ENCODE measurements at regions not wholly inside any gene's neighbourhood (a gene's known extent, or its start where the extent isn't known, plus 50 kb on each side); places are given as distances from the start of the nearest gene placed in this dataset.

GRCh38 chr3:107969994-107970819, 120.6 kb downstream of the CD47 start:
- peak; percentile 47 for DNase-seq (ENCODE audit: low read depth)

GRCh38 chr3:107969525-107969924, 121.3 kb downstream of the CD47 start:
- DNase-seq (ENCODE audit: low read depth): no peak

- peak; percentile 6 for DNase-seq (ENCODE audit: low read depth)
Observed at GRCh38 chr3:107966276-107966675, 124.6 kb downstream of the CD47 start.

DNA sequence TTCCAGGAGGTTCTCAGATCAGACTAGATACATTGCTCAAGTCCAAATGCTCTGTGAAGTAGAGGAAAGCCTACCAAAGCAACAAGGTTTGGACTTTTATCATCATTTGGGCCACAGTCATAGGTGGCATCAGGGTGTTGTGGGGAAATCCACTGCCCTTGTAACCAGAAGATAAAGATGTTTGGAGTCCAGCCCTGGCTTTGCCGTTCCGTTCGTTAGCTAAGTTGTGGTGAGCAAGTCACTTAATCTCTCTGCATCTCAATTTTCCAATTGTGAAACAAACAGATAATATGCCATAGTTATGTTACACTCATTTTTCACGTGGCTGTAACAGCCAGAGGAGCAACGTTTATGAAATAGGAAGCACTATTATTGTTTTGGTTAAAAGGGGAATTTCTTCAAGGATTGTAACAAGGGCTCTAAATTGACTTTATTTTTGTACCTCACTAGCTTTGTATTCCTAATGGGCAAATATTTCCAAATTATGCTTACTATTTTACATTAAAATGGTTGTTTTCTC, 125.6 kb downstream of the CD47 start:
- DNase-seq (ENCODE audit: low read depth): no peak

DNA sequence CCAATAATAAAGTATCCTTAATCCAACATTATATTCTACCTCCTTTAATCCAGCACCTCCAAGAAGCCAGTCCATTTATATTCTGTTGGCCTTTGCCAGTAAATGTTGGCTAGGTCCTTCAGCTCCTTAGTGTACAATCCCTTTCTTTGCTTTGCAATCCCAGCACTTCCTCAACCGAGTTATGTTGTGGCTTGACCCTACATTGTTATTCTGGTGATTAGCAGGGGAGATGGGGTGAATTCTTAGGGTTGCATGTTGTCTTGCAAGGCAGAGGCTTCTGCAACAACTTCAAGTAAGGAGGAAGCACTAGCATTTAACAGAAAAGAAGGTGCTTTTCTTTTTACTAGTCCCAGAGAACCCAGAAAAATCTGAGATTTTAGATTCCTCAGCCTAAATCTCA, 127.2 kb downstream of the CD47 start:
- DNase-seq (ENCODE audit: low read depth): peak; percentile 6

DNA sequence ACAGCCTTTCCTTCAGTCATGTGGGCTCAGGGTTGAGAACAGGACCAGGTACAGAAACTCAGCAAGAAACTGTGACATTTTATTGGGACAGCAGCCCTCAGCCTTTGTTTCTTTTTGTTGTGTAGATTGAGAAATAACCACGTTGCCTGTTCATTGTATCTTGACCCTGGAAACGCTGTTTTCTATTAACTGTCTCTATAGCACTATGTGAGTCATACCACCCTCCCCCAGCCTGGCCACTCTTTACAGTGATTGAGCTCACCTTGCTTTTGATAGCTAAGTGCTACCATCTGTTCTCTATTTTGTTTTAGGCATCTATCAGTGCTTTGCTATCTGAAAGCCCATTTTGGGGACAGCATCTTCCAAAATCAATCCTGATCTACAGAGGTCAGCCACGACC, 127.9 kb downstream of the CD47 start:
- DNase-seq (ENCODE audit: low read depth): peak; percentile 75

DNA sequence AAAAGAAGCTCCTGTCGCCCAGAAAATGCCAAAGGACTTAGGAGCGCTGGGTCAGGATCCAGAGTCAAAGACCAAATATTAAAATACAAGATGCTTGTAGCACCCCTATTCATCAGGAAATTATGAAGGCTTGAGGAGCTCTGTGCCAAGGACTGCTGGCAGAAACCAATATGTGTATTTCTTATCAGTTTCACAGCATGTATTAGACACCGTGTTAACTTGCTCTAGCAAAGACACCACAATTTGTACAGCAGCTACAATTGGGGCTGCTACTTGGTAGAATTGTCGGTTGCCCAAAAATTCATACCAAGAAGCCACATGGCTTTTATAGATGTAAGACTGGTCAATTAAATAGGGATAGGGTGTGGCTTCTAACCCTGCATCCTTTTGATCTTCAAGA, 128.8 kb downstream of the CD47 start:
- DNase-seq (ENCODE audit: low read depth): no peak

DNA sequence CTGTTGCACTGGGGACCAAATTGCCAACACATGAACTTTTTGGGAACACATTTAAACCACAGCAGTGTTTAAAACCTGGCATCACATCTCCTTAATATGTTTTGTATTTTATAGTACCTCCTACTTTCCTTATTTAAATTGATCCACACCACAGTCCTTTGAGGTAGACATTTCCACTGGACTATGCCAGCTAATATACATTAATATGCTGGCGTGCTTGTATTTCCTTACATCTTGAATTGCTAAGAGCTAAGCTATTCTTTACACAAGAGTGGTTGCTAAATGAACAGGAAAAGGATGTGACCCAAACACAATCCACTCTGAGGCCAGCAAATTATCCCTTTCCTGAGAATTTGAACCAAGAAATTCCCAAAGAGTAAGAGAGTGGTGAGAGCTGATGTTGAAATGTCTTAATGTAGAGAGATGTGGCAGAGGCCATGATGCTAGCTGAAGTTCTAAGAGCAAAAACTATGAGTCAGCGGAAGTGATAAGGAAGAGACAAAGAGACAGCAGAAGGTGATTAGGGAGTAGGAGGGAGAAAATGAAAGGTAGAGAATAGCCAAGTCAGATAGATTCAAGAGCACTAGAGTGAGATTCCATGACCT, 131.2 kb downstream of the CD47 start:
- DNase-seq (ENCODE audit: low read depth): peak; percentile 57

GRCh38 chr3:107958146-107958545, 132.7 kb downstream of the CD47 start:
- no peak for DNase-seq (ENCODE audit: low read depth)

DNA sequence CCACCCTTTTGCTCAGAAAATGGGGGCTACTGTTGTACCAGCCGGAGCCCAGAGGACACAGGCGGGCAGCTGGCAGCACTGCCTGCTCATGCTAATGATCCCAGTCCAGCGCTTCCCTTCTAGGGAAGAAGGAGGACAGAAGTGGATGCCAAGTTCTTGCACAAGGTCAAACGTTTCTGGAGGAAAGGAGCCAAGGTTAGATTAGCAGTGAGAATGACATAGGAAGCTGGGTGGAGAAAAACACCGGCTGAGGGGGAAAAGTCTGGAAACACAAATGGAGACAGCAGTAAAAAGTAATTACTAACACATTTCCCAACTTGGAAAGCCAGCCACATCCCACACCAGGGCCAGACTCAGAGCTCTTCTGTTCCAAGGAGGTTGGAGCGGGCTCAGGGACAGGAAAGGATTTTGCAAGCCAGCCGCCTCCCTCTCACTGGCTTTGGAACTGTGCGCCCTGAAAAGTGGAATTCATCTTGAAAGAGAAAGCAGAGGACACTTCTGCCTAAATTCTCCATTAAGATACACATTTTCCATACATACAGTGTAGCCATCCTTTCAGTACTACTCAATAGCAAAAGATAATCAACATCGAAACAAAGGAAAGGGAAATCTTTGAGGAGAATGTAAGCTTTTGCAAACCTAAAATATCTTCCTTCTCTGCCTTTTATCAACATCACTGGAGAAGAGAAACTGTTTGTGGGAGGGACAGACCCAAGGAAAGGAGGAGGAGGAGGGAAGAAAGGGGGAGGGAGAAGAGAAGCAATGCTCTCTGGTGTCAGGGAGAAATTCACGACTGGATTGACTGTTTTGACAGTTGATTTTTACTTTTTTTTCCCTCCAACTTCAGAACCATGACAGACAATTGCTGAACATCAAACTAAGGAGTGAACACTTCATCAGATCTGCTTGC, 133.6 kb downstream of the CD47 start:
- DNase-seq (ENCODE audit: low read depth): no peak

- DNase-seq (ENCODE audit: low read depth): no peak
Observed at GRCh38 chr3:107954845-107955244, 136.0 kb downstream of the CD47 start.

DNA sequence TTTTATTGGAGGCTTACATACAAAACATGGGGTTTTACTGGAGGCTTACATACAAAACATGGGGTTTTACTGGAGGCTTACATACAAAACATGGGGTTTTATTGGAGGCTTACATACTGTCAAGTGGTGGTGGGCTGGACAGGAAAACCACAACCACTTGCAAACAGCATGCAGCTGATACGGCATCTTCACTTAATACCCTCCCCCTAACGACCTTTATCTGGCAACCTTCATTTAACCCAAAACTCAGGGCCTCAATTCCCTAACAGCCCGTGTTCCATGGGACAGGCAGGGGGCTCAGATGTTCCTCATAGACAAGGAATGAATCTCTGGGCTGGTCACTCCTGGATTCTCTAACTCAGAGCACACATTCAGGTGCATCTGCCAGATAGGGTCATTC, 137.1 kb downstream of the CD47 start:
- no peak for DNase-seq (ENCODE audit: low read depth)

- DNase-seq (ENCODE audit: low read depth): peak; percentile 41
Observed at GRCh38 chr3:107951126-107951525, 139.7 kb downstream of the CD47 start.

DNA sequence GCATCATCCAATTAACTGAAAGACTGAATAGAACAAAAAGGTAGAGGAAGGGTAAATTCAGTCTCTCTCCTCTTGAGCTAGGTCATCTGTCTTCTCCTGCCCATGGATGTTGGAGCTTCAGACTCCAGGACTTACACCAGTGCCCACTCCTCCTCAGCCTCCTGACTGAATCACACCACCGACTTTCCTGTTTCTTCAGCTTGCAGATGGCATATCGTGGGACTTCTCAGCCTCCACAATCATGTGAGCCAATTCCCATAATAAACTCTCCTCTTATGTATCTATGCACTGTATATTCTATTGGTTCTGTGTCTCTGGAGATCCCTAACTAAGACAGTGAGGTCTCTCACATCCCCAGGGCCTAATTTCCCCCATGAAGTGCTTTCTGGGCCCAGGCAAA, 140.4 kb downstream of the CD47 start:
- DNase-seq (ENCODE audit: low read depth): no peak

- no peak for DNase-seq (ENCODE audit: low read depth)
Observed at GRCh38 chr3:107949394-107949970, 141.3 kb downstream of the CD47 start.

- no peak for DNase-seq (ENCODE audit: low read depth)
Observed at GRCh38 chr3:107947203-107947602, 143.6 kb downstream of the CD47 start.

DNA sequence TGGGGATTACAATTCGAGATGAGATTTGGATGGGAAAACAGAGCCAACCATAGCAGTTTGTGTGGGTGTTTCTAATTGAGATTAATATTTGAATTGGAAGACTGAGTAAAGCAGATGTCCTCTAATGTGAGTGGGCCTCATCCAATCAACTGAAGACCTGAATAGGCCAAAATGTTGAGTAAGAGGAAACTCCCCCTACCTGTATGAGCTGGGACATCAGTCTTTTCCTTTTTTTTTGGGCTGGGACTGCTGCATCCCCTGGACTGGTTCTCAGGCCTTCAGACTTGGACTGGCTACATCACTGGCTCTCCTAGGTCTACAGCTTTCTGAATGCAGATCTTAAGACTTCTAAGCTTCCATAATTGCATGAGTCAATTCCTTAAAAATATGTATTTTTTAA, 144.1 kb downstream of the CD47 start:
- DNase-seq (ENCODE audit: low read depth): no peak

DNA sequence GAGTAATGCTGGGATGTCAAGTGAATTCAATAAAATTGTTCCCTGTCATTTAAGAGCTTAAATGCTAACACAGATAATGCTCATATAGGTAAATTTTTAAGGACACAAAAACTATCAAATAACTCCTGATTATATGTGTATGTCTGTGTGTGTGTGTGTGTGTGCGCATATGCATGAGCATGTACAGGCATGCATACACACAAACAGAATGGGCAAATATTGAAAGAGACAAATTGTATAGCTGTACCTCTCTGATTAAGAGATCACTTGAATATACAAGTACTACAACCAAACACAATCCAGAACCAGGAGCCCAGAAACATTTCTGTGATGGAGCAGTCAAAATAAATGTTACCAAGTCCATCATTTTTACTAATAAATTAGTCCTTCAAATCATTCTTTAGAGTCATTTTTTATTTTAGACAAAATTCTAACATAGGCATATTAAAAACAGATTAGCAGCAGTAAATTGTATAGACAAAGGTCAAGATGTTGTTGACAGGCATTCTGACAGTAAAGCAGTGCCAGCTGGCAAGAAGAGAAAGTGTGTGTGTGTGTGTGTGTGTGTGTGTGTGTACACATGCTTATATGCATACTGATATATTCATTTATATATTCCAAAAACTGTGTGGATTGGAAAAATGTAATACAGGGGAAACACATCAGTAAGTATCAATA, 145.3 kb downstream of the CD47 start:
- no peak for DNase-seq (ENCODE audit: low read depth)

- peak; percentile 68 for DNase-seq (ENCODE audit: low read depth)
Observed at GRCh38 chr3:107943786-107944523, 146.9 kb downstream of the CD47 start.

DNA sequence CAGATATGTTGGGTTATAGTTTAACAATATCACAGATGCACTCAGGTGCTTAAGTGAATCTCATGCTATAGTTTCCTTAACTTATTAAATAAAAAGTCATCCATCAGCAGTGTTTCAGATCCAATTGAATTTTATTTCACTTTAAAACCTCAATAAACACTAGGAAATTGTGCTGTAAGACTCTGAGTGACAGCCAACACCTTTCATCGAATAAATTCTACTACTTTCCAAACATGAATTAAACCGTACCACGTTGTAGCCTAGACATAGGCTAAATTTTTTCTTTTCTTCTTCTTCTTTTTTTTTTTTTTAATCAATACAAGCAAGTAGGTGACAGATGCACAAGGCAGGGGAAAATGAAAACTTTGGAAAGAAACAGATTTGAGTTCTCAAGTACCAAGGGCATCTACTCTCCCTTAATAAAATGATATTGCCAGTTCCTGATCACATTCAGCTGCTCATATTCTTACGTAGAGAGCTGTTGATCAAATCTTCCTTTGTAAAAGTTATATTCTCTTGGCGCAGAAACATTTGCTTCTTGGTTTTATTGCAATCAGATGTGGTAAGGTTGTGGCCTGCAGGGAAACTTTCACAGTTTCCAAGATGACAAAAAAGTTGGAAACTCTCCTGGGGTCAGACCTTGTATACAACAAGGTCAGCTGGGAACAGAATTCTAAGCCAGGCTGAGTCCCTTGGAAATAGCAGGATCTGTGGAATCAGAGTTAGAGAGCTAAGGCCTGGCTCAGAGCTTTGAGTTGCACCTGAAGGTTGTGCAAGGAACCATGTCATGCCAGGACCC, 147.7 kb downstream of the CD47 start:
- DNase-seq (ENCODE audit: low read depth): no peak

Data from iris pigment epithelial cell (primary cell).